PC-3 (cell line): ENCODE measurements at regions not wholly inside any gene's neighbourhood (a gene's known extent, or its start where the extent isn't known, plus 50 kb on each side); places are given as distances from the start of the nearest gene placed in this dataset.

Source experiments
- CTCF ChIP-seq: fragments of 300-600 bp; sonication (generic); conservative IDR thresholded peaks from 2 replicates; pipeline ENCODE4 v1.5.1; 2017; ENCODE audit warnings: antibody characterized with exemption, low read depth, mild to moderate bottlenecking, low read length
- EZH2 ChIP-seq: fragments of 300-600 bp; sonication (generic); IDR thresholded peaks from one replicate; pipeline ENCODE4 v1.6.1; 2017; ENCODE audit warnings: antibody characterized with exemption, mild to moderate bottlenecking, low read length; ENCODE audit not compliant: unreplicated experiment
- EZH2phosphoT487 ChIP-seq: fragments of 300-600 bp; sonication (generic); IDR thresholded peaks from 2 replicates; pipeline ENCODE4 v1.6.1; 2018; ENCODE audit warnings: mild to moderate bottlenecking, antibody characterized with exemption, low read length, borderline replicate concordance

- TF ChIP-seq CTCF (no peak), EZH2phosphoT487 (no peak), EZH2 (no peak)
These were observed 77.6 kb downstream of the CHCHD4 start for GRCh38 chr3:14047027-14047426.
